NT2/D1 (cell line): ENCODE measurements at regions not wholly inside any gene's neighbourhood (a gene's known extent, or its start where the extent isn't known, plus 50 kb on each side); places are given as distances from the start of the nearest gene placed in this dataset.

ENCODE experiments used
- DNase-seq: peaks from one replicate; pipeline ENCODE4 v3.0.0-alpha.2; 2011; ENCODE audit warnings: low read depth, low spot score
- H3K27me3 ChIP-seq: 2 replicates; pipeline ENCODE4 v1.6.0; 2011; ENCODE audit warnings: mild to moderate bottlenecking; ENCODE audit not compliant: insufficient read length, insufficient read depth
- H3K36me3 ChIP-seq: 2 replicates; pipeline ENCODE4 v1.6.1; 2011; ENCODE audit warnings: mild to moderate bottlenecking, low read length, mixed read lengths; ENCODE audit not compliant: insufficient read depth, insufficient read length
- H3K4me1 ChIP-seq: 2 replicates; pipeline ENCODE4 v1.5.1; 2011; ENCODE audit not compliant: insufficient read depth, insufficient read length
- H3K4me3 ChIP-seq: 2 replicates; pipeline ENCODE4 v1.5.1; 2011; ENCODE audit warnings: low read depth; ENCODE audit not compliant: insufficient read length
- H3K9ac ChIP-seq: 2 replicates; pipeline ENCODE4 v1.6.0; 2011; ENCODE audit warnings: low read depth; ENCODE audit not compliant: insufficient read length
- H3K9me3 ChIP-seq: 2 replicates; pipeline ENCODE4 v1.5.1; 2011; ENCODE audit warnings: mild to moderate bottlenecking, low read length; ENCODE audit not compliant: insufficient read depth
- SUZ12 ChIP-seq: IDR thresholded peaks from 2 replicates; pipeline ENCODE4 v1.6.1; 2011; ENCODE audit not compliant: insufficient read length, insufficient read depth; ENCODE audit errors: extremely low read depth
- YY1 ChIP-seq: IDR thresholded peaks from 2 replicates; pipeline ENCODE4 v1.6.1; 2011; ENCODE audit not compliant: insufficient read length, insufficient read depth
- ZNF274 ChIP-seq: IDR thresholded peaks from 2 replicates; pipeline ENCODE4 v1.6.1; 2011; ENCODE audit warnings: mild to moderate bottlenecking, low read depth, low read length

DNA sequence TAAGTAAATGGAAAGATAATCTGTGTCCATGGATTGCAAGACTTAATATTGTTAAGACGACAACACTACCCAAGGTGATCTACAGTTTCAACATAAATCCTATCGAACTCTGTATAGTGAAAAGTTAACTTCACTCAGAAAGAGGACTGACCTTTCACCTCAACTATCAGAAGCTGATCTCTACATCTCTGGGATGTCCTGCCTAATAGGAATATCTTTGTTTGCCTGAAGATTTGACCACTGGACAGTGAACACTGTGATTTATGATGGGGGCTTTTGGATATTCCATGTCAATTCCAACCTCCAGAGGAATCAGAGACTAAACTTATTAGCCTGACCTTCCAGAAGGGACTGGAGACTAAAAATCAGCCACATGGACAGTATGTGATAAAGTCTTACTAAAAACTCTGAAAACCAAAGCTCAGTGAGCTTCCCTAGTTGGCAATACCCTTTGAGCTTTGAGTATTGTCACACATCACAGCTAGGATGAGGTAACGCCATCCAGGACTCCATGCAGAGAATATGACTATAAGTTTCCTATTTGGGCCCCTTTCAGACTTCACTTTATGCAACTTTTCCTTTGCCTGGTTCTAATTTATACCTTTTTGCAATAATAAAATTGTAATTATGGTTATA, 164.9 kb upstream of the SETMAR start:
- TF ChIP-seq YY1 (no peak), ZNF274 (no peak)
- DNase-seq: no peak
- no peaks in the 10 kb centered on the region for H3K9me3 ChIP-seq
- no peak overlapping the region for H3K9ac ChIP-seq
- H3K27me3 ChIP-seq: no peaks in the 10 kb centered on the region
- no peaks in the 10 kb centered on the region for H3K4me1 ChIP-seq
- H3K4me3 ChIP-seq: no peak overlapping the region
- H3K36me3 ChIP-seq: no peaks in the 10 kb centered on the region

DNA sequence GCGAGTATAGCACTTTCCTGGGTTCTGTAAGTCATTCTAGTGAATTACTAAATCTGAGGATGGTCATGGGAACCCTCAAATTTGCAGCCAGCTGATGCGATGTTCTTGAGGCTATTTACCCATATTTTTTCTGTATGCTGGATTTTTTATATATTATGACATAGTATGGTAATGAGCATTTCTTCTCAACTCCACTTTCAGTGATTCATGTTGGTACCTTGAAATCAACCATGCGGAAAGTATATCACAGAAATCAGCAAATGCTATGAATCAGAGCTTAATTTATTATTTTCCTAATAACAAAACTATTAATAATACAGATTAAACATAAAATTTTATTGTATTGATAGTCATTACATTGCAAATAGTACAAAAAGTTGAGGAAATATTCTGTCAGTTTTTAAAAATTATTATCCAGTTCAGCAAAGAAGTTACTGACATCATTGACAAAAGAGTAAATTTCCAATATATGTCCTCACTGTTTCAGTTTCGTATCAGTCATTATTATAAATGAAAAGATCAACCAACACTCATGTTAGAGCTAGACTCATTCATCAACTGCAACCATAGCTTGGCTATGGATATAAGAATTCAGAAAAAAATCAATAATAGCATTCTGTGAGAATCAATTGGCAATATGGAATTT, 164.3 kb upstream of the SETMAR start:
- no peak for DNase-seq
- Histone ChIP-seq H3K36me3 (no peaks in the 10 kb centered on the region), H3K4me1 (no peaks in the 10 kb centered on the region), H3K9me3 (no peaks in the 10 kb centered on the region), H3K9ac (no peak overlapping the region), H3K27me3 (no peaks in the 10 kb centered on the region), H3K4me3 (no peak overlapping the region)
- TF ChIP-seq ZNF274 (no peak), YY1 (no peak), SUZ12 (no peak)

DNA sequence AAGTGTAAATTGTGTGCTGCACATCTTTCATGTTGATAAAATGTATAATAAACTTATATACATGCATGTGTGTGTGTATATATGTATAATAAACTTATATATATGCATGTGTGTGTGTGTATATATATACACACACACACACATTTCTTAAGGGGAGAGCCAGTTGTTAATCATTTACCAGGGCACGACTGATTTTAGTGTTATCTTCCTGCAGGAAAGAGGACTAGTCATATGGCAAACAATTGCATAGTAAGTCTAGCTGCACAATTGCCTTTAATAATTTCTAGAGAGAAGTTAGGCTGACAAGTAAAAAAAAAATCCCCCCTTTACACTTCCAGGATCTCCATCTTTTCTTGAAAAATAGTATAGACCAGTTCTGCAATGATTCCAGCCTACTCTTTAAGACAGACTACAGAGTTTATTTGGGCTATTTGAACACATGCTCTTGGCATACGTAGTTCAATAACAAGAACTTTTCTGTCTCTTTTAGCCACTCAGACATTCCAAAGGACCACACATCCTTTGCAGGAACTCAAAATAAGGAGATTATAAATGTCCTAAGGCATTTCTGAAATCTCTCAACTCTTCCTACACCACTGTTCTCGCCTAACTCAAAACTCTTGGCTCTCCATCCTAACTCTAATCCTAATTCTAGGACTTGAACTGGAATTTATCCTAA, 163.6 kb upstream of the SETMAR start:
- Histone ChIP-seq H3K36me3 (no peaks in the 10 kb centered on the region), H3K27me3 (no peaks in the 10 kb centered on the region), H3K4me3 (no peak overlapping the region), H3K9me3 (no peaks in the 10 kb centered on the region), H3K4me1 (no peaks in the 10 kb centered on the region), H3K9ac (no peak overlapping the region)
- no peak for DNase-seq
- TF ChIP-seq SUZ12: no peak
- TF ChIP-seq YY1: no peak
- TF ChIP-seq ZNF274: no peak

DNA sequence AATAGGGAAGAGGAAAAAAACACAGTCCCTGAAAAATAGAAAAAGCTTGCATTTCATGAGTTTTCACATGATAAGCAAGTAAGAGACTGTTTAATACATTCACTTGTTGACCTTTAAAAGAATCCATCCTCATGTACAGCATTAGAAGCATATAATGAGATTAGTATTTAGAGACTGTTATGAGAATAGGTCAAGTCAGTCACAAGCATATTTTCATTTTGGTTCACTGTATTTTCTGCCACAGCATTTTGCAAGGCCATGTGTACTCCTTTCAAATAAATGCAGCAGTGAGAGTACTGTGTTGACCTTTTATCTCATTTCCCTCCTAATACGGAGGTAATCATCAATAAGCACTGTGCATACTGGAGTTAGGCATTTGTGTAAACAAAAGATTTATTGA, 162.2 kb upstream of the SETMAR start:
- DNase-seq: no peak

DNA sequence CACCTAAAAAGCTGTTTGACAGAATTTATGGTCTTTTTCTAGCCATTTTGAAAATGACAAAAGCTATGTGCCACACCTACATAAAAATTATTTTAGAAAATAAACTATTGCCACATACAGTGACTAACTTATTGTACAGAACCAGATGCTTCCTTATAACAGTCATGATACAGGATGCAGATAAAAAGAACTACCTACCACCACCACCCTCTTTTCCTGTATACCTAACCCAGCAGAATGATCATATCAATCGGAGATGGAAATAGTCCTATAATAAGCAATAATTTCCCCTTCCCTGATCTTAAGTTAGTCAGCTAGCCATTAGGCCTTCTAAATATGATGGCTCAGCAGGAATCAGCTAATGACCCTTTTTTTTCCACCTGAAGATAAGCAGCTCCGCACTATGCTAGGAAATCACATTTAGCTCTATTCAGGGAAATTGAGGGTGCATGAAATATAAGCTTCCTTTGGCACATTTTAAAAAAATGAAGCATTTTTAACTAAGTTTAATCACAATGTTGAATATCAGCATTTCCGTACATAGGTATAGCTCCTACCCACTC, 155.5 kb upstream of the SETMAR start:
- DNase-seq: no peak
- Histone ChIP-seq H3K4me3 (no peak overlapping the region), H3K9ac (no peak overlapping the region), H3K27me3 (no peaks in the 10 kb centered on the region), H3K4me1 (no peaks in the 10 kb centered on the region), H3K36me3 (no peaks in the 10 kb centered on the region), H3K9me3 (no peaks in the 10 kb centered on the region)
- TF ChIP-seq SUZ12 (no peak), ZNF274 (no peak), YY1 (no peak)

More for the DNA sequence above, 162.2 kb upstream of the SETMAR start:
- no peak overlapping the region for H3K9ac ChIP-seq
- no peaks in the 10 kb centered on the region for H3K36me3 ChIP-seq
- no peaks in the 10 kb centered on the region for H3K4me1 ChIP-seq
- TF ChIP-seq ZNF274 (no peak), YY1 (no peak), SUZ12 (no peak)
- H3K27me3 ChIP-seq: no peaks in the 10 kb centered on the region
- H3K4me3 ChIP-seq: no peak overlapping the region
- no peaks in the 10 kb centered on the region for H3K9me3 ChIP-seq

DNA sequence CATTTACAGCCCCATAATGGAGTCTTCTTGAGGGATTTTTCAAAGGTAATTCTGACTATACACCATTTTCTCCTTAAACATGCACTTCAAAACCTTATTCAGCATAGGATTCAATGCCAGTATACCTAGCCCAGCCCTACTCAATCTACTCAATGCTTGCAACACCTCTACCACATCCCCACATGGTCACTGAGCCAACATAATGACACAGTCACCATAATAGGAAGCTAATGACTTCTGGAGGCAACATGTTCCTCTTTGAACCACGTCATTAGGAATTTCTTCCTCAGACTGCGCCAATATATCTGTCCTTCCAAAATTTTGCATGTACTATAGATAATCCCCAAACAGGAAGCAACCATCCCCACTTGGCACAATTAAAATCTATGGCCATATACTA, 153.9 kb upstream of the SETMAR start:
- Histone ChIP-seq H3K9me3 (no peaks in the 10 kb centered on the region), H3K36me3 (no peaks in the 10 kb centered on the region), H3K9ac (no peak overlapping the region), H3K4me3 (no peak overlapping the region), H3K4me1 (no peaks in the 10 kb centered on the region), H3K27me3 (no peaks in the 10 kb centered on the region)
- no peak for DNase-seq
- TF ChIP-seq YY1 (no peak), SUZ12 (no peak), ZNF274 (no peak)

DNA sequence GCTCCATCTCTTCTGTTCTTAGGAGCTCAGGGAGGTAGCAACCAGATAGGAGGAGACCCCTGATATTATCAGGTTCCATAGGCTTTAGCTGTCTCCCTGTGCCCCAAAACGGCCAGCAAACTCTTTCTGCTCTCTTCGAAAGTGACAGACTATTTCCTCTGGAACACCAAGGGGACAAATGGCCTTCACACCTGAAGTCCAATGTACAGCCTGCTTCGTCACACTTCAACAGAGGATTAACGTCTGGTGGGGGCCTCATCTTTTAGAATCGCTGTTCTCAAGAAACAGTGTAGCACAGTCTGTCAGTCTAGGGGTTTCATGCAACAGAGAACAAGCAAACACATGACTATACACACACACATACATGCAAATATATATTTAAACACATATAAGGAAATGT, 152.4 kb upstream of the SETMAR start:
- Histone ChIP-seq H3K9me3 (no peaks in the 10 kb centered on the region), H3K4me1 (no peaks in the 10 kb centered on the region), H3K4me3 (no peak overlapping the region), H3K27me3 (no peaks in the 10 kb centered on the region), H3K36me3 (no peaks in the 10 kb centered on the region), H3K9ac (no peak overlapping the region)
- TF ChIP-seq SUZ12 (no peak), YY1 (no peak), ZNF274 (no peak)
- DNase-seq: no peak
